ENCODE measurements at regions not wholly inside any gene's neighbourhood (a gene's known extent, or its start where the extent isn't known, plus 50 kb on each side); places are given as distances from the start of the nearest gene placed in this dataset.
"Not testable (repeated sequence)": the region's sequence is repeated elsewhere in the genome, so short reads cannot be mapped to it uniquely, and the experiment has no call there.

GRCh38 chr2:142621287-142621686 is 256.2 kb upstream of the KYNU start:
- TF ChIP-seq CTCF (IDR thresholded peaks at IDR 0.05; ENCODE audit: borderline replicate concordance): no peak
- no peak overlapping the region for H3K27ac ChIP-seq (replicated peaks)

GRCh38 chr2:142617461-142617860 is 260.0 kb upstream of the KYNU start:
- no peaks in the 10 kb centered on the region for H3K27me3 ChIP-seq (ENCODE audit: low read depth)
- H3K4me3 ChIP-seq: no peak overlapping the region

More at GRCh38 chr2:142621287-142621686, 256.2 kb upstream of the KYNU start:
- Histone ChIP-seq H3K36me3 (no peaks in the 10 kb centered on the region), H3K4me1 (no peaks in the 10 kb centered on the region), H3K27me3 (ENCODE audit: low read depth) (no peaks in the 10 kb centered on the region), H3K4me3 (no peak overlapping the region), H3K9me3 (replicated peaks) (no peaks in the 10 kb centered on the region)
- DNase-seq: no peak
- intact Hi-C loops (cut with micrococcal nuclease): no loop called here

GRCh38 chr2:142615876-142616275 is 261.6 kb upstream of the KYNU start:
- intact Hi-C loops (cut with micrococcal nuclease): no loop called here
- no peak for TF ChIP-seq CTCF (IDR thresholded peaks at IDR 0.05; ENCODE audit: borderline replicate concordance)
- Histone ChIP-seq H3K4me1 (no peaks in the 10 kb centered on the region), H3K36me3 (no peaks in the 10 kb centered on the region), H3K4me3 (no peak overlapping the region), H3K27ac (replicated peaks) (no peak overlapping the region), H3K9me3 (replicated peaks) (no peaks in the 10 kb centered on the region), H3K27me3 (ENCODE audit: low read depth) (no peaks in the 10 kb centered on the region)
- DNase-seq: no peak

More at GRCh38 chr2:142617461-142617860, 260.0 kb upstream of the KYNU start:
- no peak for TF ChIP-seq CTCF (IDR thresholded peaks at IDR 0.05; ENCODE audit: borderline replicate concordance)
- no peaks in the 10 kb centered on the region for H3K9me3 ChIP-seq (replicated peaks)
- intact Hi-C loops (cut with micrococcal nuclease): no loop called here
- no peak for DNase-seq
- H3K4me1 ChIP-seq: no peaks in the 10 kb centered on the region
- H3K27ac ChIP-seq (replicated peaks): no peak overlapping the region
- H3K36me3 ChIP-seq: no peaks in the 10 kb centered on the region

- intact Hi-C loops (cut with micrococcal nuclease); H3K36me3 ChIP-seq; H3K27ac ChIP-seq (replicated peaks); DNase-seq; H3K9me3 ChIP-seq (replicated peaks); H3K4me1 ChIP-seq; H3K27me3 ChIP-seq (ENCODE audit: low read depth); H3K4me3 ChIP-seq: not testable (repeated sequence)
Measured at GRCh38 chr2:142613193-142613592, 264.3 kb upstream of the KYNU start.

GRCh38 chr2:142605421-142605820 is 272.0 kb upstream of the KYNU start:
- H3K36me3 ChIP-seq: no peaks in the 10 kb centered on the region
- H3K4me1 ChIP-seq: no peaks in the 10 kb centered on the region
- H3K27me3 ChIP-seq (ENCODE audit: low read depth): no peaks in the 10 kb centered on the region
- DNase-seq: no peak
- intact Hi-C loops (cut with micrococcal nuclease): no loop called here
- no peak overlapping the region for H3K4me3 ChIP-seq
- H3K27ac ChIP-seq (replicated peaks): no peak overlapping the region
- H3K9me3 ChIP-seq (replicated peaks): peaks cover 5% of the 10 kb centered on the region
- no peak for TF ChIP-seq CTCF (IDR thresholded peaks at IDR 0.05; ENCODE audit: borderline replicate concordance)

GRCh38 chr2:142603759-142604158 is 273.7 kb upstream of the KYNU start:
- no peak overlapping the region for H3K4me3 ChIP-seq
- H3K27me3 ChIP-seq (ENCODE audit: low read depth): no peaks in the 10 kb centered on the region
- no peak for DNase-seq
- no peaks in the 10 kb centered on the region for H3K4me1 ChIP-seq
- H3K9me3 ChIP-seq (replicated peaks): peaks cover under 1% of the 10 kb centered on the region
- intact Hi-C loops (cut with micrococcal nuclease): no loop called here
- no peaks in the 10 kb centered on the region for H3K36me3 ChIP-seq
- no peak overlapping the region for H3K27ac ChIP-seq (replicated peaks)
- no peak for TF ChIP-seq CTCF (IDR thresholded peaks at IDR 0.05; ENCODE audit: borderline replicate concordance)

Data from left ventricle myocardium inferior (tissue), 1 donor.